Fibroblast of villous mesenchyme (primary cell): ENCODE measurements at regions not wholly inside any gene's neighbourhood (a gene's known extent, or its start where the extent isn't known, plus 50 kb on each side); places are given as distances from the start of the nearest gene placed in this dataset.

Experiments
- DNase-seq: peaks from one replicate; pipeline ENCODE4 v3.0.0-alpha.2; 2010; ENCODE audit warnings: low read depth
- H3K4me3 ChIP-seq: 2 replicates; pipeline ENCODE4 v1.5.1; 2011; ENCODE audit warnings: low read depth, mild to moderate bottlenecking, low read length
- CTCF ChIP-seq: IDR thresholded peaks from 2 replicates; pipeline ENCODE4 v1.5.1; 2012; ENCODE audit warnings: low read depth, mild to moderate bottlenecking, low read length; ENCODE audit not compliant: insufficient read depth

DNA sequence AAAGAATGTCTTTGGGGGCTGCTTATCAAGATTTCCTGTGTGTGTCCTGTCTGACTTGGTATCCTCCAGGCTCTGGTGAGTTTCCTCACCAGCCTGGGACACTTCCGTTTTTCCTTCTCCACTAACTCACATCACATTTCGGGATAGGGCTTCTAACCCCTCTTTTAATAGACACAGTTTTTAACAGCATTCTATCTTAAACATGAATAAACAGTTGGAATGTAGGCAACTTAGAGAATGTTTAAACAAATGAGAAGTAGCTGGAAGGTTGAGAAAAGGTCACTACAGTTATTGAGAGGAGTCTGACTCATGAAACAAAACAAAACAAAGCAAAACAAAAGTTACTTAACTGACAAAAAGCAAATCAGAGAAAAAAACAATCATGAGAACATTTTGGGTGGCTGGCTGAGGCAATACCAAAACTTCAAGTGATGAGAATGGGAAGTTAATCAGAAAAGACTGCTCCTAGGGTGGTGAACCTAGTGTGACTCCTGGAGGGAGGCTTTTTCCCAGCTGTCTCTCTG lies 64.7 kb upstream of the CTSC start:
- TF ChIP-seq CTCF: no peak
- peak; percentile 93 for DNase-seq
- H3K4me3 ChIP-seq: peak overlapping the region; percentile 8

GRCh38 chr11:88398791-88399570 lies 61.4 kb upstream of the CTSC start:
- DNase-seq: no peak

GRCh38 chr11:88398372-88398771 lies 60.8 kb upstream of the CTSC start:
- H3K4me3 ChIP-seq: no peak overlapping the region
- peak; percentile 59 for DNase-seq
- TF ChIP-seq CTCF: no peak

More at GRCh38 chr11:88398791-88399570, 61.4 kb upstream of the CTSC start:
- no peak overlapping the region for H3K4me3 ChIP-seq
- TF ChIP-seq CTCF: no peak

DNA sequence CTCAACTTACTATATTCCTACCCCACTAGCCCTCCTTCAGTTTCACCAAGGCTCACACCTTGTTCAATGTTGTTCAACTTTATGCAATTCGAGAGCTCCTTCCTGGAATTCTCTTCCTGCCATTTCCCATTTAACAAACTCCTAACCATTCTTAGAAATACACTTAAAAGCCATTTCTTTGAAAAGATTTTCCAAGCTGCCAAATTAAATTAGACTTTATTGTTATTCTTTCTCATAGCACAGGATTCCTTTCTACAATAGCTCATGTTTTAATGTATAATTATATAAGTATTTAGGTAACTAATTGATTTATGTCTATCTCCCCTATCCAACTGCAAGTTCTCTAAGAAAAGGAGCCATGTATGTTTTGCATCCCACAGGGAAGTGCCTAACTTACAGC lies 52.7 kb upstream of the CTSC start:
- no peak for TF ChIP-seq CTCF
- H3K4me3 ChIP-seq: no peak overlapping the region
- no peak for DNase-seq

- no peak for TF ChIP-seq CTCF
- peak; percentile 41 for DNase-seq
- no peak overlapping the region for H3K4me3 ChIP-seq
These were observed 50.4 kb upstream of the CTSC start for GRCh38 chr11:88387957-88388356.
